ENCODE measurements at regions not wholly inside any gene's neighbourhood (a gene's known extent, or its start where the extent isn't known, plus 50 kb on each side); places are given as distances from the start of the nearest gene placed in this dataset.
"Not testable (repeated sequence)": the region's sequence is repeated elsewhere in the genome, so short reads cannot be mapped to it uniquely, and the experiment has no call there.

DNA sequence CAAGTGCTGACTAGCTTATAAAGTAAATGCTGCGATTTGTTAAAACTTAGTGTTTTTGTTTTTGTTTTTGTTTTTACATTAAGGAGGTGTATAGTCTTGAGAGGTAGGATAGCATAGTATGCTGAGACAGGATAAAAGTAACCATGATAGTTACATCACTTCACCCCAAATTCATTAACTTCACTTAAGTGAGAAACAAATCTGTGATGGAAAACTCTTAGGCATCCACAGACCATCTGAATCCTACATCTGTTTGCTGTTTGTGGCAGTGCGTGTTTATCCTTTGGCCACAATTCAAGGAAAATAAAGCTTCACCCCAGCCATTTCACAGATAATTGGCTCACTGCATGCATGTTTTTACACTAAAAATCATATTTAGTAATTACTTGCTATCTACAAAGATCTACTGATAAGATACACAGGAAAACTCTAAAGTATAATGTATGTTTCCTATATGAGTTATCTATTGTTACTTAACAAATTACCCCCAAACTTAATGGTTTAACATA is 82.0 kb downstream of the ZNF622 start:
- DNase-seq (ENCODE audit: low read depth) = no peak
- no peak overlapping the region for H3K4me3 ChIP-seq (ENCODE audit: low read depth, low read length)
- TF ChIP-seq, protein P1, sequence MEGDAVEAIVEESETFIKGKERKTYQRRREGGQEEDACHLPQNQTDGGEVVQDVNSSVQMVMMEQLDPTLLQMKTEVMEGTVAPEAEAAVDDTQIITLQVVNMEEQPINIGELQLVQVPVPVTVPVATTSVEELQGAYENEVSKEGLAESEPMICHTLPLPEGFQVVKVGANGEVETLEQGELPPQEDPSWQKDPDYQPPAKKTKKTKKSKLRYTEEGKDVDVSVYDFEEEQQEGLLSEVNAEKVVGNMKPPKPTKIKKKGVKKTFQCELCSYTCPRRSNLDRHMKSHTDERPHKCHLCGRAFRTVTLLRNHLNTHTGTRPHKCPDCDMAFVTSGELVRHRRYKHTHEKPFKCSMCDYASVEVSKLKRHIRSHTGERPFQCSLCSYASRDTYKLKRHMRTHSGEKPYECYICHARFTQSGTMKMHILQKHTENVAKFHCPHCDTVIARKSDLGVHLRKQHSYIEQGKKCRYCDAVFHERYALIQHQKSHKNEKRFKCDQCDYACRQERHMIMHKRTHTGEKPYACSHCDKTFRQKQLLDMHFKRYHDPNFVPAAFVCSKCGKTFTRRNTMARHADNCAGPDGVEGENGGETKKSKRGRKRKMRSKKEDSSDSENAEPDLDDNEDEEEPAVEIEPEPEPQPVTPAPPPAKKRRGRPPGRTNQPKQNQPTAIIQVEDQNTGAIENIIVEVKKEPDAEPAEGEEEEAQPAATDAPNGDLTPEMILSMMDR (conservative IDR thresholded peaks at IDR 0.05; ENCODE audit: low read depth, low read length) = no peak

GRCh38 chr5:16382047-16382446 is 83.6 kb downstream of the ZNF622 start:
- H3K4me3 ChIP-seq (ENCODE audit: low read depth, low read length) = no peak overlapping the region
- TF ChIP-seq, protein P1 (conservative IDR thresholded peaks at IDR 0.05; ENCODE audit: low read depth, low read length) = no peak
- no peak for DNase-seq (ENCODE audit: low read depth)

DNA sequence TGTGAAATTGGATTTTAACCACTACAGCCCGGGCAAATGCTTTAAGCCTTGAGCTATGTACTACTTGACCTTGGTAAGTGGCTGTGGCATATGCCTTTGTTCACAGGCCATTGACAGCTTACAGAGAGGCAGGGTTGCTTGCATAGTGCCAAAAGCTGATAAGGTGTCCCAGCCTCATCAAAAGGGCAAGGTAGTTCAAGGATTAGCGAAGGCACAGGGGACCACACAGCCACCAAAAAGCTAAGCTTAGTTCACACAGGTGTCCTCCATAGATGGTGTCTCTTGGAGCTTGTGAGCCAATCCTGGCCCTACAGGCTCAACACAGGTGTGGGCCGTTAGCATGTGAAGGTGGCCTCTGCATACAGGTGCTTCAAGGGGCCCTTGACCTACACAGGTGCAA is 86.8 kb downstream of the ZNF622 start:
- H3K4me3 ChIP-seq (ENCODE audit: low read depth, low read length) = no peak overlapping the region
- TF ChIP-seq, protein P1 (conservative IDR thresholded peaks at IDR 0.05; ENCODE audit: low read depth, low read length) = no peak
- DNase-seq (ENCODE audit: low read depth) = no peak

GRCh38 chr5:16372493-16372892 is 93.1 kb downstream of the ZNF622 start:
- H3K4me3 ChIP-seq (ENCODE audit: low read depth, low read length) = no peak overlapping the region
- DNase-seq (ENCODE audit: low read depth) = no peak
- TF ChIP-seq, protein P1 (conservative IDR thresholded peaks at IDR 0.05; ENCODE audit: low read depth, low read length) = no peak

- no peak for DNase-seq (ENCODE audit: low read depth)
- H3K4me3 ChIP-seq (ENCODE audit: low read depth, low read length) = no peak overlapping the region
- TF ChIP-seq, protein P1 (conservative IDR thresholded peaks at IDR 0.05; ENCODE audit: low read depth, low read length) = no peak
These were observed 99.1 kb downstream of the ZNF622 start for GRCh38 chr5:16366491-16366890.

GRCh38 chr5:16364910-16365309 is 100.7 kb downstream of the ZNF622 start:
- H3K4me3 ChIP-seq (ENCODE audit: low read depth, low read length) = no peak overlapping the region
- TF ChIP-seq, protein P1 (conservative IDR thresholded peaks at IDR 0.05; ENCODE audit: low read depth, low read length) = no peak
- no peak for DNase-seq (ENCODE audit: low read depth)

GRCh38 chr5:16353439-16353838 is 112.2 kb downstream of the ZNF622 start:
- not testable (repeated sequence) for DNase-seq (ENCODE audit: low read depth); H3K4me3 ChIP-seq (ENCODE audit: low read depth, low read length)

Data from choroid plexus epithelial cell (primary cell).